Mucosa of rectum (tissue), 2 donors: ENCODE measurements at regions not wholly inside any gene's neighbourhood (a gene's known extent, or its start where the extent isn't known, plus 50 kb on each side); places are given as distances from the start of the nearest gene placed in this dataset.

Source experiments
- H3K27ac ChIP-seq, 2 donors: one replicate each; pipeline ENCODE4 v1.7.0; 2013; ENCODE audit warnings: inconsistent platforms in 2 of 2, low read depth in 2 of 2, low read length in 2 of 2
- H3K27me3 ChIP-seq, 2 donors: one replicate each; pipeline ENCODE4 v1.7.0; 2013; ENCODE audit warnings: low read length in 2 of 2; ENCODE audit not compliant: control insufficient read depth in 2 of 2, insufficient read depth in 2 of 2
- H3K36me3 ChIP-seq, 2 donors: one replicate each; pipeline ENCODE4 v1.7.0; 2013; ENCODE audit warnings: low read length in 2 of 2; ENCODE audit not compliant: control insufficient read depth in 2 of 2, insufficient read depth in 2 of 2
- H3K4me1 ChIP-seq, 2 donors: one replicate each; pipeline ENCODE4 v1.7.0; 2013; ENCODE audit warnings: low read length in 2 of 2, mild to moderate bottlenecking in 1 of 2; ENCODE audit not compliant: control insufficient read depth in 2 of 2, insufficient read depth in 2 of 2
- H3K4me3 ChIP-seq, 2 donors: one replicate each; pipeline ENCODE4 v1.7.0; 2013; ENCODE audit warnings: low read length in 2 of 2
- H3K9ac ChIP-seq, 2 donors: one replicate each; pipeline ENCODE4 v1.7.0; 2013; ENCODE audit warnings: low read length in 2 of 2, low read depth in 1 of 2, mild to moderate bottlenecking in 1 of 2
- H3K9me3 ChIP-seq, 2 donors: one replicate each; pipeline ENCODE4 v1.7.0; 2013; ENCODE audit warnings: low read length in 2 of 2; ENCODE audit not compliant: control insufficient read depth in 2 of 2
- donor health status: healthy.
- donor health status: Normal muscosa, but diverticular disease.

DNA sequence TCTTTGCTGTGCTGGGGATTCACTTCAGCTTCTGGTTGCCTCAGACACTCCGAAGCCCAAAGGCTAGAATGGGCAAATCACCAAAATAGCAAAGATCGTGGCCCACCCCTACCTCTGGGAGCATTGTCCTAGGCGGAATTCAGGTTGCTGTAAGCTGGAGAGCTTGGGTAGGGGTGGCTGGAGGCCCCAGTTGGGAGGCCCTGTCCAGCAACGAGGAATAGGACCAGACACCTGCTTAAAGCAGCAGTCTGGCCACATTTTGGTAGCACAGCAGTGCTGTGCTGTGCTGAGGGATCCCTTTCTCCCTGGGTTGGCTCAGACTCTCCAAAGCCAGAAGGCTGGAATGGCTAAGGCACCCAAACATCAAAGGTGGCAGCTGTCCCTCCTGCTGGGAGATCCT lies 99.3 kb downstream of the CLDN1 start:
- Histone ChIP-seq H3K4me3 (no peak overlapping the region), H3K4me1 (no peaks in the 10 kb centered on the region)

GRCh38 chr3:190222360-190222759 lies 99.9 kb downstream of the CLDN1 start:
- H3K4me1 ChIP-seq = no peaks in the 10 kb centered on the region
- no peak overlapping the region for H3K9ac ChIP-seq
- H3K4me3 ChIP-seq = no peak overlapping the region

More for the DNA sequence above, 99.3 kb downstream of the CLDN1 start:
- Histone ChIP-seq H3K36me3 (no peaks in the 10 kb centered on the region), H3K9ac (no peak overlapping the region), H3K9me3 (peaks cover 0 to 2% of the 10 kb centered on the region in 2 donors), H3K27me3 (no peaks in the 10 kb centered on the region), H3K27ac (no peak overlapping the region)

GRCh38 chr3:190220362-190220761 lies 99.7 kb upstream of the P3H2 start:
- H3K4me1 ChIP-seq = no peaks in the 10 kb centered on the region

More at GRCh38 chr3:190222360-190222759, 99.9 kb downstream of the CLDN1 start:
- no peak overlapping the region for H3K27ac ChIP-seq
- H3K36me3 ChIP-seq = no peaks in the 10 kb centered on the region
- H3K27me3 ChIP-seq = no peaks in the 10 kb centered on the region
- peaks cover 0 to 2% of the 10 kb centered on the region in 2 donors for H3K9me3 ChIP-seq

DNA sequence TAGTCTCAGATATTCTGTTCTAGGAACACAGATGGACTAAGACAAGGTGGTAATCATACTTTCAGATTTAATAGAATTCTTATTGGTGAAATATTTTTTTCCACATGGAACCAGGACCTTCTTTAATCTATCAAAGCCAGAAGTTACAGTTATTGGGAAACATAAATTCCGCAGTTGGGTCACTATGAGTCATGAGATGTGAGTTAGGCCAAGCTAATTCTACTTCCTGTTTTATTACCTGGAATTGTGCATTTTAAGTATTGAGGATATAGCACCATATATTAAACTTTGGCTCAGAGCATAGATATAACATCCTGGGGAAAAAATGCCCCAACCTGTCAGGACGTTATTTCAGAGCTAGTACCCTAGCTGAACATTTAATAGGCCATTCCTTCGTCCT lies 96.4 kb upstream of the P3H2 start:
- peaks cover 0 to 2% of the 10 kb centered on the region in 2 donors for H3K9me3 ChIP-seq
- no peaks in the 10 kb centered on the region for H3K36me3 ChIP-seq
- no peak overlapping the region for H3K27ac ChIP-seq
- no peaks in the 10 kb centered on the region for H3K27me3 ChIP-seq
- no peak overlapping the region for H3K4me3 ChIP-seq
- no peak overlapping the region for H3K9ac ChIP-seq
- H3K4me1 ChIP-seq = no peaks in the 10 kb centered on the region

More at GRCh38 chr3:190220362-190220761, 99.7 kb upstream of the P3H2 start:
- no peak overlapping the region for H3K27ac ChIP-seq
- no peaks in the 10 kb centered on the region for H3K36me3 ChIP-seq
- no peaks in the 10 kb centered on the region for H3K27me3 ChIP-seq
- no peak overlapping the region for H3K9ac ChIP-seq
- peaks cover 0 to 2% of the 10 kb centered on the region in 2 donors for H3K9me3 ChIP-seq
- H3K4me3 ChIP-seq = no peak overlapping the region

GRCh38 chr3:190213727-190214126 lies 93.0 kb upstream of the P3H2 start:
- H3K27me3 ChIP-seq = no peaks in the 10 kb centered on the region
- H3K36me3 ChIP-seq = no peaks in the 10 kb centered on the region
- H3K9ac ChIP-seq = no peak overlapping the region
- no peak overlapping the region for H3K27ac ChIP-seq
- no peaks in the 10 kb centered on the region for H3K9me3 ChIP-seq
- no peak overlapping the region for H3K4me3 ChIP-seq
- H3K4me1 ChIP-seq = no peaks in the 10 kb centered on the region

- H3K4me1 ChIP-seq = no peaks in the 10 kb centered on the region
- H3K9ac ChIP-seq = no peak overlapping the region
- H3K27me3 ChIP-seq = no peaks in the 10 kb centered on the region
- H3K9me3 ChIP-seq = no peaks in the 10 kb centered on the region
- no peaks in the 10 kb centered on the region for H3K36me3 ChIP-seq
- H3K4me3 ChIP-seq = no peak overlapping the region
- H3K27ac ChIP-seq = no peak overlapping the region
Observed at GRCh38 chr3:190210608-190211007, 89.9 kb upstream of the P3H2 start.

DNA sequence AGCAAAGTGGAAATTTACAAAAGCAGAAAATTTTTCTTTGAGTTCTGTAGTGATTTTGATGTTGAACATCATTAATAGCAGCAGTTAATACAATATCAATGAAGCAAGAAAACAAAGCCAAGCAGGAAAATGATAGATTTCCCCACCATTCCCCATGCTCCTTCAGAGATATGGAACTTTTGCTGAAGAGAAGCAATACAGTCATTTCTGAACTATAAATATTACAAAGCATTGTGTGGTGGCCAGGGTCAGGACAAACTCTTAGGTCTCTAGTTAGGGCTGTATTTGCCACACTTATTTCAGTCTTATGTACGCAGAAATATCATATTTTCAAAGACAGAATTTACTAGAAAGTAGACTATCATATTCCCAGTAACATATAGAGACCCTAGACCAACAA lies 88.8 kb upstream of the P3H2 start:
- no peaks in the 10 kb centered on the region for H3K9me3 ChIP-seq
- H3K4me1 ChIP-seq = no peaks in the 10 kb centered on the region
- no peak overlapping the region for H3K4me3 ChIP-seq
- no peaks in the 10 kb centered on the region for H3K27me3 ChIP-seq
- no peaks in the 10 kb centered on the region for H3K36me3 ChIP-seq
- H3K27ac ChIP-seq = no peak overlapping the region
- H3K9ac ChIP-seq = no peak overlapping the region

DNA sequence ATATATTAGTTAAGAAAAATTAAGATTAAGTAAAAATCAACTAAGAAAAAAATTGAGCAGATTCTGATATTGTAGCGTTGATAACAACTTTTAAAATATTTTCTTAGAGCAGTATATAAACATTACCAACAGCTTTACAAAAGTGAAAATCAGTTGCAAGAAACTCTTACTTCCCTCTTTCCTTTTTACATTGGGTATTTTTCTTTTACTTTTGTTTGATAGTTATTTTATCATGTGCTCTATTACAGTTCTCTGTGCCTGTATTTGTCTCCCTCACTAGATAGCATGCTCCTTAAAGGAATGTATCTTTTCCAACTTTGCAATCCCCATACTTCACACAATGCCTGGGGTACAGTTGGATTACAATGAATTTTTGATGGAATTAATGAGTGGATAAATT lies 87.5 kb upstream of the P3H2 start:
- no peaks in the 10 kb centered on the region for H3K4me1 ChIP-seq
- no peak overlapping the region for H3K9ac ChIP-seq
- no peaks in the 10 kb centered on the region for H3K36me3 ChIP-seq
- H3K27me3 ChIP-seq = no peaks in the 10 kb centered on the region
- H3K27ac ChIP-seq = no peak overlapping the region
- no peak overlapping the region for H3K4me3 ChIP-seq
- no peaks in the 10 kb centered on the region for H3K9me3 ChIP-seq

GRCh38 chr3:190205739-190206138 lies 85.0 kb upstream of the P3H2 start:
- Histone ChIP-seq H3K36me3 (no peaks in the 10 kb centered on the region), H3K27me3 (no peaks in the 10 kb centered on the region), H3K4me3 (no peak overlapping the region), H3K9ac (no peak overlapping the region), H3K9me3 (no peaks in the 10 kb centered on the region), H3K4me1 (no peaks in the 10 kb centered on the region), H3K27ac (no peak overlapping the region)

DNA sequence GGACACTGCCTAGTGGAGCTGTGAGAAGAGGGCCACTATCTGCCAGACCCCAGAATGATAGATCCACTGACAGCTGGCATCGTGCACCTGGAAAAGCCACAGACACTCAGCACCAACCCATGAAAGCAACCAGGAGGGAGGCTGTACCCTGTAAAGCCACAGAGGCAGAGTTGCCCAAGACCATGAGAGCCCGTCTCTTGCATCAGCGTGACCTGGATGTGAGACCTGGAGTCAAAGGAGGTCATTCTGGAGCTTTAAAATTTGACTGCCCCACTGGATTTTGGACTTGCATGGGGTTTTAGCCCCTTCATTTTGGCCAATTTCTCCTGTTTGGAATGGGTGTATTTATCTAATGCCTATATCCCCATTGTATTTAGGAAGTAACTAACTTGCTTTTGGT lies 83.5 kb upstream of the P3H2 start:
- H3K4me1 ChIP-seq = no peaks in the 10 kb centered on the region
- H3K4me3 ChIP-seq = no peak overlapping the region
- no peaks in the 10 kb centered on the region for H3K9me3 ChIP-seq
- H3K9ac ChIP-seq = no peak overlapping the region
- H3K36me3 ChIP-seq = no peaks in the 10 kb centered on the region
- no peaks in the 10 kb centered on the region for H3K27me3 ChIP-seq
- no peak overlapping the region for H3K27ac ChIP-seq

- Histone ChIP-seq H3K36me3 (no peaks in the 10 kb centered on the region), H3K4me3 (no peak overlapping the region), H3K27me3 (no peaks in the 10 kb centered on the region), H3K4me1 (no peaks in the 10 kb centered on the region), H3K9ac (no peak overlapping the region), H3K27ac (no peak overlapping the region), H3K9me3 (no peaks in the 10 kb centered on the region)
Observed at GRCh38 chr3:190197346-190197763, 76.7 kb upstream of the P3H2 start.
